CD4-positive, alpha-beta T cell treated with Interleukin-6 for 4 hours (primary cell): ENCODE measurements at regions not wholly inside any gene's neighbourhood (a gene's known extent, or its start where the extent isn't known, plus 50 kb on each side); places are given as distances from the start of the nearest gene placed in this dataset.
A peak's percentile ranks its signal among the peaks of the same experiment; 100 is the strongest.
"Not testable (repeated sequence)": the region's sequence is repeated elsewhere in the genome, so short reads cannot be mapped to it uniquely, and the experiment has no call there.

Source experiments
- DNase-seq: peaks from one replicate; pipeline ENCODE4 v3.0.0-alpha.2; 2020; ENCODE audit warnings: mixed read lengths

DNA sequence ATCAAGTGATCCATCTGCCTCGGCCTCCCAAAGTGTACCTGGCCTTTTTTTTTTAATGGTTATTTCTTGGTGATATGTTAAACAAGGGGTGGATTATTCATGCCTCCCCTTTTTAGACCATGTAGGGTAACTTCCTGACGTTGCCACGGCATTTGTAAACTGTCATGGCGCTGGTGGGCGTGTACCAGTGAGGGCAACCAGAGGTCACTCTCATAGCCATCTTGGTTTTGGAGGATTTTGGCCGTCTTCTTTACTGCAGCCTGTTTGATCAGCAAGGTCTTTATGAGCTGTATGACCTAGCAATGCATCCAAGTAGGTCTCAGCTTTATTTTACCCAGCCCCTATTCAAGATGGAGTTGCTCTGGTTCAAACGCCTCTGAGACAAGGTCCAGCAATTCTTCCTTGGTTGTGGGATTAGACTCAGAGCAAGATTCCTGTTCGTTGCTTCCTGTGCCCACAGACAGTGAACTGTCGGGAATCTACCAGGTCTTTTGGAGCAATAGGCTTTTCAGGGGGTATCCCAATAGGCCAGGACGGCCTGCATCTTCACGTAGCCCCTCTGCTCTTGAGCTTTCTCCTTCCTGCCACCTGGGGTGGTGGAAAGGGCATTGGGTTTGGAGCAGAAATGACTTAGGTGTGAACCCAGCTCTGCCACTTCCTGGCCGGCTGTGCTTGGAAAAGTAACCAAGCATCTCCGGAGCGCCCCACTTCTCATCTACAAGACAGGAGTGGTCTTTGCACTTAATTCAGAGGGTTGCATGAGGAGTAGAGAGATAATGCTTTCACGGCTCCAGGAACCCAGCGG lies 52.9 kb upstream of the SEC14L1 start:
- DNase-seq, result no peak

GRCh38 chr17:77088455-77089123 lies 52.2 kb upstream of the SEC14L1 start:
- DNase-seq, result peak; percentile 88

DNA sequence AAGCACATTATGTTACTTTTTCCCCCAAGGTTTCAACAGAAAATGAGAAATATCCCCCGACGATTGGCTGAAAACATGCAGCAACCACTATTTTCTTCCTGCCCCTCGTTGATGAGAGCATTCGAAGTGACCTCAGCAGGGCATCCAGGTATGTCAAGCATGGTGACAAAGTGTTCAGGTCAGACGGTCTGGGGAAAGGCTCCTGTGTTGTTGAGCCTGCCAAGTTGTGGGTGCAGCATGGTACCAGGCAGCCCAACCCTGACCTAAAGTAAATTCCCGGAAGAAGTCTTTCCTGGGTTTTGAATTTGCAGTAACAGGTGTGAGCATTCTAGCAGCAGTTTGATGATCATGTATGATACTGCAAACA lies 51.7 kb upstream of the SEC14L1 start:
- peak; percentile 15 for DNase-seq

- not testable (repeated sequence) for DNase-seq
Measured at GRCh38 chr17:77089949-77090348, 50.8 kb upstream of the SEC14L1 start.

GRCh38 chr17:77090476-77090875 lies 50.3 kb upstream of the SEC14L1 start:
- no peak for DNase-seq
